ENCODE measurements at regions not wholly inside any gene's neighbourhood (a gene's known extent, or its start where the extent isn't known, plus 50 kb on each side); places are given as distances from the start of the nearest gene placed in this dataset.

DNA sequence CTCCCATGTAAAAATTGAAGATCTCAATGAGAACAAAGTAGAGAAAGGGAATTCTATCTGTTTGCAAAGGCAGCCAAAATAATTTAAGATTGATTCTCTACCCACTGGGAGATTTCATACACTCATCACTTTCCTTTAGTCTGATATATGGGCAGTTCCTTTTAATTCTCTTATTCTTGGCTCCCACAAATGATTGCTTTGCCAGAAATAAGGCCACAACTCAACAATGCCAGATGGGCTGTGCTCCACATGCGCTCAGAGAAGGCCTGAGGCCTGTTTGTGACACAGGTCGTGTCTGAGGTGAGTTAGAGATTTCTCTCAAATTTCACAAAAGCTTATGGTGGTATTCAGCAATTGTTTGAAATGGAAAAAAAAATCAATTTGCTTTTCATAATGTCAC is 501.9 kb upstream of the SEMA3D start:
- Histone ChIP-seq H3K4me1 (no peaks in the 10 kb centered on the region), H3K27me3 (replicated peaks in 1 of 7) (no peaks in the 10 kb centered on the region), H3K9me3 (peaks cover 0 to 12% (median 0%) of the 10 kb centered on the region in 8 donors), H3K36me3 (no peaks in the 10 kb centered on the region), H3K27ac (no peak overlapping the region), H3K4me3 (no peak overlapping the region)
- no peak for DNase-seq
- intact Hi-C loops (cut with DNase I; ENCODE audit: low total_unique reads): no loop called here
- TF ChIP-seq, protein P1, sequence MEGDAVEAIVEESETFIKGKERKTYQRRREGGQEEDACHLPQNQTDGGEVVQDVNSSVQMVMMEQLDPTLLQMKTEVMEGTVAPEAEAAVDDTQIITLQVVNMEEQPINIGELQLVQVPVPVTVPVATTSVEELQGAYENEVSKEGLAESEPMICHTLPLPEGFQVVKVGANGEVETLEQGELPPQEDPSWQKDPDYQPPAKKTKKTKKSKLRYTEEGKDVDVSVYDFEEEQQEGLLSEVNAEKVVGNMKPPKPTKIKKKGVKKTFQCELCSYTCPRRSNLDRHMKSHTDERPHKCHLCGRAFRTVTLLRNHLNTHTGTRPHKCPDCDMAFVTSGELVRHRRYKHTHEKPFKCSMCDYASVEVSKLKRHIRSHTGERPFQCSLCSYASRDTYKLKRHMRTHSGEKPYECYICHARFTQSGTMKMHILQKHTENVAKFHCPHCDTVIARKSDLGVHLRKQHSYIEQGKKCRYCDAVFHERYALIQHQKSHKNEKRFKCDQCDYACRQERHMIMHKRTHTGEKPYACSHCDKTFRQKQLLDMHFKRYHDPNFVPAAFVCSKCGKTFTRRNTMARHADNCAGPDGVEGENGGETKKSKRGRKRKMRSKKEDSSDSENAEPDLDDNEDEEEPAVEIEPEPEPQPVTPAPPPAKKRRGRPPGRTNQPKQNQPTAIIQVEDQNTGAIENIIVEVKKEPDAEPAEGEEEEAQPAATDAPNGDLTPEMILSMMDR (IDR thresholded peaks at IDR 0.05 in 8 of 11, conservative IDR thresholded peaks at IDR 0.05 in 3 of 11): no peak
- no peak for TF ChIP-seq POLR2A (IDR thresholded peaks at IDR 0.05)
- no peak for TF ChIP-seq POLR2AphosphoS5 (IDR thresholded peaks at IDR 0.05)
- WGBS, 5 donors: 71 to 83% (median 75%) methylated on average over 2 of the region's 2 CpGs

DNA sequence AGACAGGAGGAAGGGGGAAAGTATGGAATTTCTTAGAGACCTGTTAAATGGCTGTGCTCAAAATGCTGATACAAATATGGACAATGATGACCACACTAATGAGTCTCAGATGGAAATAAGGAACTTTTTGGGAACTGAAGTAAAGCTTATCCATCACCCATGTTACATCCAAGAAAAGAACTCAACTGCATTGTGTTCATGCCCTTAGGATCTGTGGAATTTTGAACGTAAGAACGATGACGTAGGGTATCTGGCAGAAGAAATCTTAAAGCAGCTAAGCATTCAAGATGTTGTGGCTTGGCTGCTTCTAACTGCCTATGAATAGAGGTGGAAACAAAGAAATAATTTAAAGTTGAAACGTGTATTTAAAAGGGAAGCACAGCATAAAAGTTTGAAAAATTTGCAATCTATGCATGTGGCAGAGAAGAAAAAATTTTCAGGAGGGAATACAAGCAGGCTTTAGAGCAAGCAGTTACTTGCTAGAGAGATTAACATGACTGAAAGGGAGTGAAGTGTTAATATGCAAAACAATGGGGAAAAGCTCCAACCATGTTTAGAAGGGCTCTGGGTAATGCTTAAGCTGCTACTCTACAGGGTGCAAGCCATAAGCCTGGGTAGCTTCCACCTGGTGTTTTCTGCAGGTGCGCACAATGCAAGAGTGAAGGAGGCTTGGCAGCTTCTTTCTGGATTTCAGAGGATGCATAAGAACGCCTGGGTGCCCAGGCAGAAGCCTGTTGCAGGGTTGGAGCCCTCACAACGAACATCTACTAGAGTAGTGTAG is 499.7 kb upstream of the SEMA3D start:
- H3K27me3 ChIP-seq (replicated peaks in 1 of 7): no peaks in the 10 kb centered on the region
- TF ChIP-seq POLR2AphosphoS5 (IDR thresholded peaks at IDR 0.05) (no peak), POLR2A (IDR thresholded peaks at IDR 0.05) (no peak)
- TF ChIP-seq, protein P1 (IDR thresholded peaks at IDR 0.05 in 8 of 11, conservative IDR thresholded peaks at IDR 0.05 in 3 of 11): no peak
- intact Hi-C loops (cut with DNase I; ENCODE audit: low total_unique reads): no loop called here
- no peaks in the 10 kb centered on the region for H3K4me1 ChIP-seq
- H3K4me3 ChIP-seq: no peak overlapping the region
- H3K27ac ChIP-seq: no peak overlapping the region
- H3K9me3 ChIP-seq: peaks cover 0 to 12% (median 0%) of the 10 kb centered on the region in 8 donors
- WGBS, 5 donors: 78 to 86% (median 82%) methylated on average over 7 of the region's 7 CpGs
- H3K36me3 ChIP-seq: no peaks in the 10 kb centered on the region
- no peak for DNase-seq

- TF ChIP-seq POLR2AphosphoS5 (IDR thresholded peaks at IDR 0.05) (no peak), POLR2A (IDR thresholded peaks at IDR 0.05) (no peak)
- TF ChIP-seq, protein P1 (IDR thresholded peaks at IDR 0.05 in 8 of 11, conservative IDR thresholded peaks at IDR 0.05 in 3 of 11): no peak
- intact Hi-C loops (cut with DNase I; ENCODE audit: low total_unique reads): no loop called here
- H3K27me3 ChIP-seq (replicated peaks in 1 of 7): no peaks in the 10 kb centered on the region
- H3K9me3 ChIP-seq: peaks cover 0 to 12% (median 0%) of the 10 kb centered on the region in 8 donors
- H3K27ac ChIP-seq: no peak overlapping the region
- DNase-seq: no peak
- no peak overlapping the region for H3K4me3 ChIP-seq
- no peaks in the 10 kb centered on the region for H3K4me1 ChIP-seq
- H3K36me3 ChIP-seq: no peaks in the 10 kb centered on the region
Observed at GRCh38 chr7:85685901-85686300, 499.0 kb upstream of the SEMA3D start.

GRCh38 chr7:85682833-85683620 is 496.2 kb upstream of the SEMA3D start:
- DNase-seq: no peak
- peaks cover 0 to 19% (median 0%) of the 10 kb centered on the region in 8 donors for H3K9me3 ChIP-seq
- intact Hi-C loops (cut with DNase I; ENCODE audit: low total_unique reads): no loop called here
- TF ChIP-seq POLR2AphosphoS5 (IDR thresholded peaks at IDR 0.05) (no peak), POLR2A (IDR thresholded peaks at IDR 0.05) (no peak)
- TF ChIP-seq, protein P1 (IDR thresholded peaks at IDR 0.05 in 8 of 11, conservative IDR thresholded peaks at IDR 0.05 in 3 of 11): no peak
- no peaks in the 10 kb centered on the region for H3K4me1 ChIP-seq
- no peaks in the 10 kb centered on the region for H3K27me3 ChIP-seq (replicated peaks in 1 of 7)
- WGBS, 5 donors: 58 to 77% (median 63%) methylated on average over 1 of the region's 1 CpG
- no peak overlapping the region for H3K27ac ChIP-seq
- H3K4me3 ChIP-seq: no peak overlapping the region
- no peaks in the 10 kb centered on the region for H3K36me3 ChIP-seq

All from spleen (tissue), 11 donors.